Fibroblast of skin of left quadriceps (primary cell): ENCODE measurements at regions not wholly inside any gene's neighbourhood (a gene's known extent, or its start where the extent isn't known, plus 50 kb on each side); places are given as distances from the start of the nearest gene placed in this dataset.
"Not testable (repeated sequence)": the region's sequence is repeated elsewhere in the genome, so short reads cannot be mapped to it uniquely, and the experiment has no call there.

Source experiments
- DNase-seq, 2 experiments: peaks; one replicate each; pipeline ENCODE4 v3.0.0-alpha.2; 2013; ENCODE audit warnings: low read depth in 2 of 2

DNA sequence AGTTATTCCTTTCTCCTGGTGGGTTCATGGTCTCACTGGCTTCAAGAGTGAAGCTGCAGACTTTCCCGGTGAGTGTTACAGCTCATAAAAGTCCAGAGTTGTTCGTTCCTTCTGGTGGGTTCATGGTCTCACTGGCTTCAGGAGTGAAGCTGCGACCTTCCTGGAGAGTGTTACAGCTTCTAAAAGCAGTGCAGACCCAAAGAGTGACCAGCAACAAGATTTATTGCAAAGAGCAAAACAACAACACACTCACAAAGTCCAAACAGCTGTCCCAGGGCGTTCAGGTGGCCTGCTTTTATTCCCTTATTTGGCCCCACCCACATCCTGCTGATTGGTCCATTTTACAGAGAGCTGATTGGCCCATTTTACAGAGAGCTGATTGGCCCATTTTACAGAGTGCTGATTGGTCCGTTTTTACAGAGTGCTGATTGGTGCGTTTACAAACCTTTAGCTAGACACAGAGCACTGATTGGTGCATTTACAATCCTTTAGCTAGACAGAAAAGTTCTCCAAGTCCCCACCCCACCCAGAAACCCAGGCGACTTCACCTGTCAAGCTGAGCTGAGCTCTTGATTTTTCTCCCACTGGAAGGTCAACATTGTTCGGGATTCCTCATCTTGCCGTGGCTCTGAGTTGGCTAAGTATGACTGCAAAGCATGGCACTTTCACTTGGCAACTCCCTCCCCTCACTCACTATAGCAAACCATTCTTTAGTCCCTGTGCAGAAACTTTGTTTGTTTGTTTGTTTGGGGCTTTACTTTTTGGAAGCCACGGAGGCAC is 87.3 kb upstream of the EEPD1 start:
- DNase-seq: not testable (repeated sequence)

DNA sequence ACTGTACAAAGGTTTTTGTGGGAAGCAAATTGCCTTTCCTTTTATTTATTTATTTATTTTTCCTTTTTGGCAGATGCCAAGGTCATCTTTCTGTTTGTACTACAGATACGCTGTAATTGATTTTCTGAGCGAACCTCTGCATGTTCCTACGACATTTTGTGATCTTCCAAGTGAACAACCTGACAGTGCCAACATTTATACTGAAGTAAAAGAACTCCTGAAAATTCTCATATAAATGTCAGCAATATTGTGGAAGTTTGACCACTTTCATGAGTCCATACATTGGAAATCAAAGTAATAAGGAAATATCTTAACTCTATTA is 86.8 kb upstream of the EEPD1 start:
- DNase-seq: no peak

DNA sequence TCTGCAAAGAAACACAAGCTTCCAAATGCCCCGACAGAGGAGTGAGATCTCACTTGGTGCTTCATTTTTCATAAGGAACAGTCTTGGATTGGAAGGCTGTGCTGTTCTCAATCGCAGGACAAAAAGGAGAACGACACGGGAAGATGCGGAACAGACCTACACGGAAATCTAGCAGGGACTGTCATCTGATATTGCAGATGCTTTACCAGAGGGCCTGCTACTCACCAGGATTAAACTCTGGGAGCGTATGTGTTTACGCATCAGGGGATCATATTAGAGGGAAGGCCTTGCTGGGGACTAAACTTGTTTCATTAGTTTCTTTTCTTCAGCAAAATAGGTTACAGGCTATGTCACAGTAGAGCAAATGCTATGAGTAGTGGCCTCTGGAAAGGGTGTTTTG is 82.8 kb upstream of the EEPD1 start:
- DNase-seq: no peak

DNA sequence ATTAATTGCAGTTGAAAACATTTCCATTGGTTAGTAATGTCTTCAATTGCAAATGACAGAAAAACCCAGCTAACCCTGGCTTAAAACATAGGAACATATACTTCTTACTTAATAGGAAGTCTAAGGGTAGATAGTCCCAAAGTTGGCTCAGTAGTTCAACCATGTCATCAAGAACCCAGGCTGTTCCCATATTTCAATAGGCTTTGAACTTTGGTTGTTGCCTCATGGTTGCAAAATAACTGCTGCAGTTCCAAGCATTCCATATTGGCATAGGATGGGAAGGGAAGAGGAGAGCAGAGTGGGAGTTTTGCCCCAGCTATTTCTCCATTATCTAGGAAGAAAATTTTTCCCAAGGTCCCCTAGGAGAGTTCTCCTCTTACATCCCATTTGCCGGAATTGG is 81.4 kb upstream of the EEPD1 start:
- no peak for DNase-seq

DNA sequence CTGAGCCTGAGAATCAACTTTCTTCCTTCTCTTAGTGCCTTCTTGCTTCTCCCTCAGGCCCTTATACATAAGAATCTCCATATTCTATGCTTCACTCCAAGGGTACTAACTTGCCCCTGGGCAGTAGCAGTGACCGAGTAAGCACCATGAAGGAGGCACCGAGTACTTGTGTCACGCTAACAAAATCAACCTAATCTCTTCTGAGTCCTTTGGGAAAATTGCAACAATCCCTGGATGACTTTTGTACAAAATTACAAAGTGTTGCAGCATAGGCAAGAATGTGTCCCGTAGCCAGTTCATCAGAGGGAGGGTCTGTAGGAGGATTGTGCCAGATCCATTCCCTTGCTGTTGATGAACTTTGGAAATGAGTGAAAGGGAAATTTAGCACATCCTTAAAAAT is 80.4 kb upstream of the EEPD1 start:
- DNase-seq: no peak

DNA sequence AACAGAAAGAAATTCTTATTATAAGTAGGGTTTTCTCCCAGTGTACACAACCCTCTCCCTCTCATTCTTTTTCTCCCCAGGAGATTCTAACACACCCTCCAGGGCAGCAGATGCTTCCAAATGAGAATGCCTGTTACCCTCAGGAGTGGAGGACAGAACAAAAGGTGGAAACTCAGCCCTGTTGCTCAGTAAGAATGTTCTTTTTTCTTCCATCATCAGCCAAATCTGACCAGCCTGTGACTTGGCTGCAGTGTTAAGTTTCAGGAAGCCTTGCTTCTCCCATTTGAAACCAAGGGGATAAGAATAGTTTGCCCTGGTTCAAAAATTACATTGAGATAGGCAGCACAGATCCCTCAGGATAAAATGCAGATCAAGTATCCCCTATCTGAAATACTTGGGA is 77.5 kb upstream of the EEPD1 start:
- no peak for DNase-seq

DNA sequence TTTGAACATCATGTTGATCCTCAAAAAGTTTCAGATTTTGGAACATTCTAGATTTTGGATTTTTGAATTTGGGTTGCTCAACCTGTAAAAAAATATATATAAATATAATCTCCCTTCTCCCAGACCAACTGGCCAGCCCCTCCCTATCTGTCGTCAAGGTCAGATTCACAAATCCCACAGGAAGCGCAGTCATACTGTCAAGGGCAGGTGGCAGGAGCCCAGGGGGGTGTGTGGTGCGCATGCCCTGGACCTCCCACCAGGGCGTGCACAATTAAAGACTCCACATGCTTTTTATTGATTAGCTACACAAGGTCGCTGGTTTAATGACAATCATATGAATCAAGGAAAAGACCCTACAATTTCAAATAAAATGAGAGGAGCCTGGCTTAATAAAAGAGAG is 77.0 kb upstream of the EEPD1 start:
- DNase-seq: no peak

DNA sequence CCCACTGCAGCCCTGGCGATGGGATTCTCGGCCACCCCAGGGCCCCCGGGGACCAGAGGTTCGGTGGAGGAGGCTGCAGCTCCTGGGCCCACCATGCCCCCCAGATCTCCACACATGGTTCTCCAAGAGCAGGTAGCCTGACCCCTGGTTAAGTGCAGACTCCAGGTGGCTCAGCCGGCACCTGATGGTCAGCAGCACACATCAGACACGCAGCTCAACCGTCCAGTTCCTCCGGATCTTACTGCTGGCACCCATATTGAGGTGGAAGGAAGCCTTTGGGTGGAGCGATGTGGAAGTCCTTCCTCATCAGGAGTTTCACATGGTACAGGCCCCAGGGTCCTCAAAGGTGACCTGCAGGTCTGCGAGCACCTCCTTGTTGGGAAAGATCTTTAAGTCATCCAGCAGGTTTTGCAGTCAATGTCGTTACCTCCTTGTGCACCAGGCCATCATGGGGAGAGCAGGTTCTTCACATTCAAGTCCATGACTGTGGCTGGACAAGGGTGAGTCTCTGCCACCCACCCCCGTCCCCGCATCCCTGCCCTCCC is 74.2 kb upstream of the EEPD1 start:
- DNase-seq: no peak

DNA sequence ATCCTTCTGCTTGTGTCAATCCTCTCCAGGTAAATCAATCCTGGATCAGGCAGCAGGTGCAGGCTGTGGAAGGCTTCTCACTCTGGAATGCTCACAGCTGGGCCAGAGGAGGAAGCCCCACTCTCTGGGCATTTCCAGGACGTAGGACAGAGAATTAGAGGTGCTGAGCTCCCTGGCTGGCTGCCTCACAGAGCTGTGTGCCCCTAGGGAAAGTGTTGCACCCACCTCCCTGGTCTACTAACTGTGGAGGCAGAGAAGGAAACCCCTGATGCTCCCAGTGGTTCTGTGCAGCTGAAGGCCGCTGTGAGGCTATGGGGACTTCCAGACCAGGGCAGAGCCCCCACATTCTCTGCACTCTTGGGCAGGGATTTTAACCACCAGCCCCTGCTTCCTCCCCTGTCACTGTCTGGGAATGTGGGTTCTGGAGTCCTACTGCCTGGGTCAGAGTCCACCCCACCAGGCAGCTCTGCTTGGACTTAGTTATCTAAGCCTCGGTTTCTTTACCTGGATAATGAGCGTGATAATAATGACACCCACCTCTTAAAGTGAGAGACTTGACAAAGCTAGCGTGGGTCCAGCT is 73.5 kb upstream of the EEPD1 start:
- DNase-seq: no peak

DNA sequence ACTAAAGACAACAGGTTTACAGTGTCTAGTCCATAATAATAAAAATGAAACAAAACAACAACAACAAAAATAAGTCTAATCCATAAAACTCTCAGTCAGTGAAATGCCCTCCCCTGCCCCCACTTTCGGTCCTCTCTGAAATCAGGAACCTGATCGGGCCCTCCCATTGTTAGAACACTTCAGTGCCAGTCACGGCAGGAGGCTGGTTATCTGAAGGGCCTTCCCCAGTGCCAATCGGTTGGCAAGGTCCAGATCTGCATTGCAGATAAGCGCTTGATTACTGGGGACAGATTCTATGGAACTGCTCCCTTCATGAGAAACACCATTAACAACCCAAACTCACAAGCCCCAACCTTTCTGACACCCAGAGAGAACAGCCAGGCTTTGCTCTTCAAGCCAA is 72.2 kb upstream of the EEPD1 start:
- no peak for DNase-seq

DNA sequence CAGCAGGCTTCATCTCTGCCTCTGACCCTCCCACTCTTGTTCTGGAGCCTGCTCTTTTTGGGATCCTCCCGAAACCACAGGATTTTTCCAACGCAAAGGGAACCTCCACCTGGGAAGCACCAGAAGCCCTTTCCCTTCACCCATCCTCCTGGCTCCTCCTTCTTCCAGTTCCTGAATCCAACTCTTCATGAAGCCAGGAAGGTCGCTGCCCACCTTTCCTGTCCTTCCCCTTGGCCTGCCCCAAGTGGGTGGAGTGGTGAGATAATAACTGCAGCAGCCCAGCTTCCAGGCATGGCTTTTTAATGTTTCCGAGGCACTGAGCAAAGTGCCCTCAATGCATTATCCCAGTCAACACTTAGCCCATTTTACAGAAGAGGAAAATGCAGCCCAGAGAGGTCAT is 70.8 kb upstream of the EEPD1 start:
- no peak for DNase-seq

DNA sequence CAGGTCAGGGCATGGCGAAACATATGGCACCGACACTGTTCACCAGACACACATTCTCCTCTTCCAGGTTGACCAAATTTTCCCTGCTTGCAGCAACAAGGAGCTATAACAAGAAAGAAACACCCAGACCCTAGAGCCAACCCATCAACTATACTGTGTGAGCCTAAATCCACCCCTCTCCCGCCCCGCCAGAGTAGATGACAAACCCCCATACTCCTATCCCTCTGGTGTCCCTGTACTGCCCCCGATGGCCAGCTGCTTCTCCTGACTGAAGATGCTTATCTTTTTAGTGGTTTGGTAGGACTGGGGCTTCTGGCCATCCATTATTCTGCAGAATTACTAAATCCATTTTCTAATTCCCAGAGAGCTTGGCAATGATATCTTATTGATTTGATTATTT is 70.1 kb upstream of the EEPD1 start:
- no peak for DNase-seq

DNA sequence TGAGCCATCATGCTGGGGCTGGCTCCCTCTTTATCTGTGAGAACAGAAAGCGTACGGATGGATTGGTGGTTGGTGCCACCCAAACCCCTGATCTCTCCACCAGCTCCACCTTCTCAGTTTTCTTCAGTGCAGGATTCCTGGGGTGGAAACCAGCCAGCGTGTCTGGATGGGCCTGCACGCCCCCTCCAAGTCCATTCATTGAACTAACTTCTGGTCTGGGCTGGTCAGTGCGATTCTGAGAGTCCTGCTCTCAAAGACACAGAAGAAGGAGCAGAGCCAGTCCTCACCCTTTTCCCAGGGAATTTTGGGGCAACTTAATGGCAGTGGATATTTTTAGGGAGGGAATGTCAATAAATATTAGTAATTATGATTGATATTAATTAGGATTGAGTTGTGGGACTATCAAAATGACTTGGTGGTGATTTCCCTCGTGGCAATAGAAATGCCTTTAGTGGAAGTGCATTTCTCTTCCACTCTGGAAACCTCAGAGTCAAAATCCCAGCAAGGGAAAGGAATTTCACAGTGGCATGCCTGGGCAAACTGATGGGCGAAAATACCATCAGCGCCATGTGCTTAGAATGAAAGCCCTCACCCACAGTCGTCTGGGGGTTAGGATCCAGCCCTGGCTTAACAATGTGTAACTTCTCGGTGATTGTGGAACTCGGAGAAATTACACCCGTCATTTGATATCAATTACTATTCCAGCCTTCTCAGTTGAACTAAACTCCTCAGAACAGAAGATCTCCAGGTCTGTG is 69.3 kb upstream of the EEPD1 start:
- DNase-seq: no peak

DNA sequence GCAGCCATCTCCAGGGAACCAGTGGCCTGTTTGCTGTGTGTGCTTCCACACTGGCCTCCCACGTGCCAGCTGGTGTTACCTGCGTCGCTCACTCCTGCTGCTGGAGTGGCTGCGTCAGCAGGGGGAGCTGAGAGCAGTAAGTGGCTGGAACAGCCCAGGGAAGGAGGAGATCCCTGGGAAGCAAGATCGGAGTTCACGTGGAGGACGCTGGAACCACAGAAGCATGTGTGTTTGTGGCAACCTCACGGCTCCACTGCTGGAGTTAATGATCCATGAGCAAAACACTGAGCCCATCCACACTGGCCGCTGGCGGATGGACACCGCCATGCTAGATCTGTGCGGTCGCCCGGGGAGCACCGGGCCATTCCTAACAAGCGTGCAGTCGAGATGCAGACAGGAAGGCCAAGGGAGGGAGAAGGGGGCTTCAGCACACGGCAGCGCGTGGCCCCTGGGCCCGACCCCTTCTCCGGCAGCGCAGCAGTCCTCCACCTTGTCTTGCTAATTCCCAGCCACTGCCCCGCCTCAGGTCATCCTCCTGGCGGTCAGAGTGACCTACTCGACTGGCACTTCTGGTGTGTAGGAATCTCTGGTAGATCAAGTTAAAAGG is 68.5 kb upstream of the EEPD1 start:
- DNase-seq: peak; percentile 50 to 53

DNA sequence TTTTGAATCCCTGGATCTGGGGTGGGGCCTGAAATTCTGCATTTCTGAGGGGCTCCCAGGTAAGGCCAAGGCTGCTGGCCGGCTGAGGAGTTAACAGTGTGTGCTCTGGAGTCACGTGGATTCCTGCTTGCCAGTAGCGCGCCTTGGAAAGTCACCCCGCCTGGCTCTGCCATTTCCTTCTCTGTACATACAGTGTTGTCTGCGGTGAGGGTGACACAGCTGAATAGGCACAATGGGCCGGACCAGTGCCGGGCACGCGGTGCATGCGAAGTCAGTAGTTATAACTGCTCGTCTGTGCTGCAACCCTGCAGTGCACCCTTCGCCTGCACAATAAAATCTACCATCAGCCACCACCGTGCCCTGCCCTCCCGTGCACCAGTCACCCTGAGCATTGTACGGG is 68.0 kb upstream of the EEPD1 start:
- DNase-seq: no peak

DNA sequence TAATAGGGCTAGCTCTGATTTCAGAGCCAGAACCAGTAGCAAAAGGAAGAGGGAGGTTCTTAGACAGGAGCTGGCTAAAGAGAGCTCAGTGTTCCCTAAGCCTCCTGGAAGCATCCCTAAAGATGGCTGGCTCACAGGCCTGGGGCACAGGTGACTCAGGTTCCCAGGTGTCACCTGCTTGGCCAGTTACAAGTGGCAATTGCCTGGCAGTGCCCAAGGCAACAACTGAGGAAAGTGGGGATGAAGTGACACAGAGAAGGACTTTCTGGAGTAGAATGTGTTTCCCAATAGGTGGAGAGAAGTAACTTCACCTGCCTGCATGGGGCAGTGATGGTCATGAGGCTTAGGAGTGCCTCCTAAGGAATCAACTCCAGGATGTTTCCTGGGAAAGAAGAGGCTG is 66.5 kb upstream of the EEPD1 start:
- no peak for DNase-seq

DNA sequence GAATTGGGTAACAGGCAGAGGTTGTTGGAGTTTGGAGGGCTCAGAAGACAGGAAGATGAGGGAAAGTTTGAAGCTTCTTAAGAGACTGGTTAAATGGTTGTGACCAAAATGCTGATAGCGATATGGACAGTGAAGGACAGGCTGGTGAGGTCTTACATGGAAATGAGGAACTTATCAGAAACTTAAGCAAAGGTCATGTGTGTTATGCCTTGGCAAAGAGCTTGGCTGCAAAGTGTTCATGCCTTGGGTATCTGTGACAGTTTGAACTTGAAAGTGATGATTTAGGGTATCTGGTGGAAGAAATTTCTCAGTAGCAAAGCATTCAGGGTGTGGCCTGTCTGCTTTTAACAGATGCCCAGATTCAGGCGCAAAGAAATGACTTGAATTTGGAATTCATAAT is 64.5 kb upstream of the EEPD1 start:
- no peak for DNase-seq

DNA sequence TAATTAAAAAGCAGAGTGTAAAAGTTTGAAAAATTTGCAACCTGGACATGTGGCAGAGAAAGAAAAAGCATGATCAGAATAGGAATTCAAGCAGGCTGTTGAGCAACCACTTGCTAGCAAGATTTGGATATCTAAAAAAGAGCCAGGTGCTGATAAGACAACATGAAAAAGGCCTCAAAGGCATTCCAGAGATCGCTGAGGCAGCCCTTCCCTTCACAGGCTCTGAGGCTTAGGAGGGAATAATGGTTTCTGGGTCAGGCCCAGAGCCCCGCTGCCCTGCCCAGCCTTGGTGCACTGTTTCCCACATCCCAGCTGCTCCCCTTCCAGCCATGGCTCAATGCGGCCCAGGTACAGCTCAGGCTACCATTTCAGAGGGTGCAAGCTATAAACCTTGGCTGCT is 64.1 kb upstream of the EEPD1 start:
- DNase-seq: no peak

DNA sequence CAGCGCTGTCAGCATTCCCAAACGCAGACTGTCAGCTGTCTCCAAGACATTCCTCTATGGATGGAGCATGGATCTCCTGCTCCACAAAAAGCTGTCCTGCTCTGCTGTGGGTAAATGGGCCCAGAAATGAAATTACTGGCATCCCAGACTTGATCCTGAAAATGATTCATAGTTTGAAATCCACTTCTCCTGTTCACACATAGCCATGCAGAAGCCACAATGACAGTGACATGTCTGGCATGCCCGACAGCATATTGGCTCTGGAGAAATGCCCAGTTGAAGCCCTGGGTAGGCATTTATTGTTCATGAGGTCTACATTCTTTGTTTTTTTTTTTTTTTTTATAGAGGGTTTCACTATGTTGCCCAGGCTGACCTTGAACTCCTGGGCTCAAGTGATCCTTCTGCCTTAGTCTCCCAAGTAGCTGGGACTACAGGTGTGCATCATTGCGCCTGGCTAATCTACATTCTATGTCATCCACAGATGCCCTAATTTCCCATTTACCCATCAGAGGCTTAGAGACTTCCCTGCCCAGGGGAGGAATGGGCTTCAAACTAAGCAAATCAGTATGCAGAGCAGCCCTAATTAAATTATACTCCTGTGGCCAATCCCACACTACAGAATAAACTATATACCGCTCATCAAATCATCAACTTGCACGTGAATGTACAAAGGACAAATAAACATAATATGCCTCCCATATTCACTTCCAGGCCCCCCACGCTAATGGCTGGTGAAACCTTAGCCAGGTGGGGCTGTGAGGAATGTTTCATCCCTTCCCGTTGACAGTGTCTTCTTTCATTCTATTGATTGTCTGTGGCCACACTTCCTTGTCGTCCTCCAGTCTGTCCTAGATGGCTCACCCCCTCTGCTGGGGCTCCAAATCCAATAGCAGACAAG is 61.8 kb upstream of the EEPD1 start:
- no peak for DNase-seq

DNA sequence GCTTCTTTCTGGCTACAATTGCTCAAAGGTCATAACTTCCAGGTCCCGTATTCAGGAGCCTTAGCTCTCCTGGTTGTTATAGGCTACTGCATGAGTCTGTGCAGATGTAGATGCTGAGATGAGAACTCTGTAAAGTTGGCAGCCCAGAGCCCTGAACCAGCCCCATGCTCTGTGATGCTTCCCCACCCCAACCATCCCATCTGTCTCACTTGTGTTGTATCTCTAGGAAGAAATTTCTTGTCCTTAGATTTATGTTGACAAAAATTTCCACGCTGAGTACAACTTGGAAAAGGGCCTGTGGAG is 61.2 kb upstream of the EEPD1 start:
- no peak for DNase-seq

DNA sequence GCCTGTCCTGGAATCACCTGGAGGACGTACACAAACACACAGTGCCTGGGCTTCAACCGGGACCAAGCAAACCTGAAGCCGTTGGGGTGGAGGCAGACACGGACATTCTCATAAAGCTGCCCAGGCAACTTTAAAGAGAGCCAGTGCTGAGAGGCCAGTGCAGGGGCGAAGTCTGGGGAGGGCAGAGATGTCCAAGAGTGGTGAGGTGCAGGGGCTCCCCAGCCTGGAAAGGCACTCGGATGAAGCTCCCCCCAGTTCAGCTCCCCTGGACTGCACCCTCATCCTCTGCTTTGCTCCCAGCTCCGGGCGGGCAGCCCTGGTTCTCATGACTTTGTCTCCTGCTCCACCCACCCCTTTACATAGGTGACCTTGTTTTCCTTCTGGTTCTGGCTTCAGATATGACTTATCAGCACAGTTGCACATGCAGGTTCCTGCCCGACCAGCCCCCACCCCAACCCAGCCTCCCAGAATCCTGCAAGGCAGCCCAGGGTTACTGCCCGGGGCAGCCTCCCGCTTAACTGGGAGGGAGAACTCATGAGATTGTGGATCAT is 60.8 kb upstream of the EEPD1 start:
- DNase-seq: no peak
